Duodenal mucosa (tissue), 2 donors: ENCODE measurements at regions not wholly inside any gene's neighbourhood (a gene's known extent, or its start where the extent isn't known, plus 50 kb on each side); places are given as distances from the start of the nearest gene placed in this dataset.

ENCODE experiments used
- H3K27ac ChIP-seq: one replicate; pipeline ENCODE4 v1.7.0; 2013; ENCODE audit warnings: low read depth, low read length
- H3K27me3 ChIP-seq, 2 donors: one replicate each; pipeline ENCODE4 v1.7.0; 2013; ENCODE audit warnings: low read length in 2 of 2, control low read depth in 1 of 2; ENCODE audit not compliant: insufficient read depth in 2 of 2, control insufficient read depth in 1 of 2
- H3K36me3 ChIP-seq, 2 donors: one replicate each; pipeline ENCODE4 v1.7.0; 2013; ENCODE audit warnings: low read length in 2 of 2, control low read depth in 1 of 2; ENCODE audit not compliant: insufficient read depth in 2 of 2, control insufficient read depth in 1 of 2
- H3K4me1 ChIP-seq, 2 donors: one replicate each; pipeline ENCODE4 v1.7.0; 2013; ENCODE audit warnings: low read length in 2 of 2, control low read depth in 1 of 2; ENCODE audit not compliant: insufficient read depth in 2 of 2, control insufficient read depth in 1 of 2
- H3K4me3 ChIP-seq, 2 donors: one replicate each; pipeline ENCODE4 v1.7.0; 2013; ENCODE audit warnings: low read length in 2 of 2, low read depth in 1 of 2
- H3K9ac ChIP-seq, 2 donors: one replicate each; pipeline ENCODE4 v1.7.0; 2013; ENCODE audit warnings: low read length in 2 of 2, low read depth in 1 of 2
- H3K9me3 ChIP-seq, 2 donors: one replicate each; pipeline ENCODE4 v1.7.0; 2013; ENCODE audit warnings: low read length in 2 of 2, control low read depth in 1 of 2; ENCODE audit not compliant: control insufficient read depth in 1 of 2

DNA sequence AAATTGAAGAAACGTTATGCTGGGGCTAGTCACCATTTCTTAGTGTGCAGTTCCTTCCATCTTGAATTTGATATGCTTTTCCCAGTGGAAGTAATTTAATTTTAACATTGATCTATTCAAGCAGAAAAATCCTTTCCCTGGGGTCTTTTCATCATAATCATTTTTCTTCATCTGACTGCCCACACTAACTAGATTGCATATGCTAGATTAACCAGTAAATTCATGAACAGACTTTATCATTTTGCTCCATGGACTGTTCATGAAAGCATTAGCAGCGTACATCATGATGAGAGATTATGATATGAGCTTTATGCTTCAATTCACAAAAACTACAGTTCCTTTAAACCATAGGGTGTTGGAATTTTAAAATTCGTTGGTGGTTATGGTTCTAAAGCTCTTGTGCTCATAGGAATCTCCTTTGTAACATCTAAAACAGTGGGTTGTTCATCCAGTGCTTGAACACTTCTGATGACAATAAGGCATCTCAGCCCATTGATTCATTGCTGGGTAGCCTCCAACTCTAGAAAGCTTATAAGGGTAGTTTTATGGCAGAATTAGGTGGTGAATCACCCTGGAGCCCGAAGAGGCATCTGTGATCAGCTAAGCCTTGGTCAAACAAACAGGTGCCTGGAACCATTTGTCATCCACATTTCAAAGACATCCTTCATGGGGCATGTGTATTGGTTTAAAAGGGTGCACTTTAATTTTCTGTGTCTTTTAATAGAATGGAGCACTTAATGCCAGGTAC, 77.2 kb upstream of the NDUFV2 start:
- H3K4me3 ChIP-seq = no peak overlapping the region
- no peaks in the 10 kb centered on the region for H3K4me1 ChIP-seq

GRCh38 chr18:9029131-9029530, 73.4 kb upstream of the NDUFV2 start:
- Histone ChIP-seq H3K4me1 (no peaks in the 10 kb centered on the region), H3K27me3 (peaks cover 0 to 3% of the 10 kb centered on the region in 2 donors), H3K4me3 (no peak overlapping the region), H3K36me3 (no peaks in the 10 kb centered on the region), H3K27ac (no peak overlapping the region), H3K9me3 (no peaks in the 10 kb centered on the region), H3K9ac (no peak overlapping the region)

More for the DNA sequence above, 77.2 kb upstream of the NDUFV2 start:
- Histone ChIP-seq H3K27ac (no peak overlapping the region), H3K27me3 (peaks cover 0 to 3% of the 10 kb centered on the region in 2 donors), H3K36me3 (no peaks in the 10 kb centered on the region), H3K9me3 (no peaks in the 10 kb centered on the region), H3K9ac (no peak overlapping the region)

DNA sequence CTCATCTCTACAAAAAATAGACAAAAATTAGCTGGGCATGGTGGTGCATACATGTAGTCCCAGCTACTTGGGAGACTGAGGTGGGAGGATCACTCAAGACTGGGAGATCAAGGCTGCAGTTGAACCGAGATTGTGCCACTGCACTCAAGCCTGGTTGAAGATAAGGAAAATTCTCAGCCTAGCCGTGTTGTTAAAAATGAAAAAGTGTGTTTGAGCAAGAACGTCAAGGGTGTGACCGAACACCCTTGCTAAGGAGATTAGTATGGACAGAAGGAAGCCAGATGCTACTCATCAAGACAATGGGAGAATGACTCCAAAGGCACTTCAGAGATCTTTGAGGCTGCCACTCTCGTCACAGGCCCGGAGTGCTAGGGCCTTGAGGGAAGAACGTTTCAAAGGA, 70.0 kb upstream of the NDUFV2 start:
- no peaks in the 10 kb centered on the region for H3K9me3 ChIP-seq
- no peak overlapping the region for H3K27ac ChIP-seq
- H3K4me3 ChIP-seq = no peak overlapping the region
- H3K4me1 ChIP-seq = no peaks in the 10 kb centered on the region
- no peaks in the 10 kb centered on the region for H3K36me3 ChIP-seq
- H3K27me3 ChIP-seq = no peaks in the 10 kb centered on the region
- no peak overlapping the region for H3K9ac ChIP-seq

- Histone ChIP-seq H3K36me3 (no peaks in the 10 kb centered on the region), H3K4me1 (no peaks in the 10 kb centered on the region), H3K9ac (no peak overlapping the region), H3K4me3 (no peak overlapping the region), H3K27me3 (no peaks in the 10 kb centered on the region), H3K27ac (no peak overlapping the region), H3K9me3 (no peaks in the 10 kb centered on the region)
Observed at GRCh38 chr18:9038277-9038871, 64.1 kb upstream of the NDUFV2 start.

DNA sequence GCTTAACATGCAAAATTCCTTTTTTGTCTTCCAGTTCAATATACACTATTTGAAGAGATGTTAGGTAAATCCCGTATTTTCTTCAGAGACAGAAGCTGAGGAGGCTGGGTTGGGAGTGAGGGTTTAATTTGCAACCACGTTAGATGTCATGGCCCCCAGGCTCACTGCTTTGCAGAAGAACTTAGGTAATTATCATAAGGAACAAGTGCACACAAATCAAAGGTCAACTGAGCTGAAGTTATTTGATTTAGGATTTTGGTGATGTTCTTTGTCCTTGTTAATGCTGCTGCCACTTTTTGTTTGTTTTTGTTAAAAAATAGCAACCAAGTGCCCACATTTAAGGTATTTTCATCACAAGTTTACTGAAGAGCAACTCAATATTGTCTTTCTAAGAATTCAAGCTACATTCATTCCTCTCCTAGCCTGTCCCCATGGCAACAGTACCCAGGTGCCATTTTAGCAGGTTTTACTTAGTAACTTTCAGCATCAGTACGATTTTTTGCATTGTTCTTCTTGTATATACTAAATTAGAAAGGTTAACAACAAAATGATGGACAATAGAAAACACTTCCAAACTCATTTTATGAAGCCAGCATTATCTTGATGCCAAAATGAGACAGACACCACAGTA, 62.9 kb upstream of the NDUFV2 start:
- no peaks in the 10 kb centered on the region for H3K9me3 ChIP-seq

GRCh38 chr18:9042766-9043481, 59.6 kb upstream of the NDUFV2 start:
- Histone ChIP-seq H3K27ac (no peak overlapping the region), H3K4me3 (no peak overlapping the region), H3K27me3 (no peaks in the 10 kb centered on the region), H3K4me1 (no peaks in the 10 kb centered on the region), H3K9ac (no peak overlapping the region), H3K9me3 (no peaks in the 10 kb centered on the region), H3K36me3 (no peaks in the 10 kb centered on the region)

More for the DNA sequence above, 62.9 kb upstream of the NDUFV2 start:
- Histone ChIP-seq H3K27me3 (no peaks in the 10 kb centered on the region), H3K36me3 (no peaks in the 10 kb centered on the region), H3K27ac (no peak overlapping the region), H3K9ac (no peak overlapping the region), H3K4me3 (no peak overlapping the region), H3K4me1 (no peaks in the 10 kb centered on the region)

- no peaks in the 10 kb centered on the region for H3K9me3 ChIP-seq
- H3K36me3 ChIP-seq = no peaks in the 10 kb centered on the region
- H3K4me1 ChIP-seq = no peaks in the 10 kb centered on the region
- H3K27ac ChIP-seq = no peak overlapping the region
- no peak overlapping the region for H3K9ac ChIP-seq
- H3K27me3 ChIP-seq = no peaks in the 10 kb centered on the region
- H3K4me3 ChIP-seq = no peak overlapping the region
Observed at GRCh38 chr18:9043581-9043980, 58.9 kb upstream of the NDUFV2 start.

- Histone ChIP-seq H3K4me3 (no peak overlapping the region), H3K36me3 (no peaks in the 10 kb centered on the region)
Observed at GRCh38 chr18:9047715-9048114, 54.8 kb upstream of the NDUFV2 start.

DNA sequence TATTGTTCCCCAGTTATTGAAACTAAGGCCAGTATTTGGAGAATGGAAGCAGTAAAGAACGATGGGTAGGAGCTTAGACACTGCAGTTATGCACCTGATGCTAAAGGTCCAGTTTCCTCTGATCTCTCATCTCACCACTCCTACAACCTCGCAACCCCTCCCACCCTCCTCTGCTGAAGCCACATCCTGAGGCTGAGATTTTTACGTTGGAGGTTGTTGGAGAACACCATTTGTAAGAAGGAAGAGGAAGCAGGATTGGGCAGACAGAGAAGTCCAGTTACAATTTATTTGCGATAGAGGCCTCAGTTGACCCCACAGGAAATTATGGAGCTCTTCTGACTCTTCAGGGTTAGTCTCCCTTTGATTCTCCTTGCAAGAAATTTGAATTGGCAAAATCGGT, 54.3 kb upstream of the NDUFV2 start:
- no peaks in the 10 kb centered on the region for H3K36me3 ChIP-seq
- no peak overlapping the region for H3K27ac ChIP-seq
- H3K4me1 ChIP-seq = no peaks in the 10 kb centered on the region
- no peak overlapping the region for H3K9ac ChIP-seq
- peaks cover 0 to 12% of the 10 kb centered on the region in 2 donors for H3K9me3 ChIP-seq
- H3K4me3 ChIP-seq = no peak overlapping the region
- H3K27me3 ChIP-seq = no peaks in the 10 kb centered on the region

More at GRCh38 chr18:9047715-9048114, 54.8 kb upstream of the NDUFV2 start:
- Histone ChIP-seq H3K9me3 (peaks cover 0 to 10% of the 10 kb centered on the region in 2 donors), H3K4me1 (no peaks in the 10 kb centered on the region), H3K27ac (no peak overlapping the region), H3K27me3 (no peaks in the 10 kb centered on the region), H3K9ac (no peak overlapping the region)
